ENCODE measurements at regions not wholly inside any gene's neighbourhood (a gene's known extent, or its start where the extent isn't known, plus 50 kb on each side); places are given as distances from the start of the nearest gene placed in this dataset.

- ChIA-PET CTCF (interaction anchor here (0.6 kb wide), 1 partner anchor 1453 kb away, joined by 3 read pairs; no protein-coding TSS in a partner anchor), POLR2A (ENCODE audit: unreplicated experiment) (no interaction called here)
- Histone ChIP-seq H4K20me1 (ENCODE audit: insufficient read depth, low read length) (no peaks in the 10 kb centered on the region), H3K36me3 (ENCODE audit: control insufficient read depth, insufficient read depth, low read length) (no peaks in the 10 kb centered on the region), H3K23ac (ENCODE audit: low read depth, low read length) (no peak overlapping the region), H3K18ac (ENCODE audit: low read depth, low read length) (no peak overlapping the region), H2BK120ac (ENCODE audit: low read depth, low read length) (no peak overlapping the region), H3K4ac (ENCODE audit: low read depth, low read length) (no peak overlapping the region), H4K91ac (ENCODE audit: insufficient read depth, low read depth, low read length) (no peak overlapping the region), H3K4me2 (ENCODE audit: low read depth, low read length) (no peak overlapping the region), H3K9me3 (ENCODE audit: control insufficient read depth, insufficient read depth, low read length) (no peaks in the 10 kb centered on the region), H3K27me3 (ENCODE audit: control insufficient read depth, insufficient read depth, low read length) (no peaks in the 10 kb centered on the region), H3K56ac (ENCODE audit: extremely low read depth, insufficient read depth, low read length) (no peak overlapping the region), H3K9ac (ENCODE audit: low read depth, low read length) (no peak overlapping the region), H3K9me1 (ENCODE audit: insufficient read depth, low read length) (no peaks in the 10 kb centered on the region), H2BK5ac (ENCODE audit: low read depth, low read length, poor library complexity, severe bottlenecking) (no peak overlapping the region), H4K8ac (ENCODE audit: low read depth in 2 of 2, low read length in 2 of 2) (no peak overlapping the region), H2AFZ (replicated peaks; ENCODE audit: low read length, poor library complexity) (no peak overlapping the region), H2AK9ac (replicated peaks; ENCODE audit: low read depth, low read length, poor library complexity) (no peak overlapping the region), H3K4me1 (ENCODE audit: control insufficient read depth, insufficient read depth, low read length) (no peaks in the 10 kb centered on the region), H2BK20ac (ENCODE audit: low read depth, low read length) (no peak overlapping the region), H3K4me3 (ENCODE audit: insufficient read depth, low read depth, low read length) (no peak overlapping the region), H2AK5ac (ENCODE audit: low read depth, low read length) (no peak overlapping the region), H3K14ac (replicated peaks; ENCODE audit: low read depth, low read length) (no peak overlapping the region), H2BK15ac (ENCODE audit: low read depth, low read length) (no peak overlapping the region), H4K5ac (ENCODE audit: low read depth, low read length) (no peak overlapping the region), H3K27ac (ENCODE audit: insufficient read depth, low read length) (no peak overlapping the region), H3K79me1 (ENCODE audit: low read depth in 1 of 2, low read length in 2 of 2) (no peaks in the 10 kb centered on the region)
- DNase-seq, result no peak
- TF ChIP-seq NFE2L2 (IDR thresholded peaks at IDR 0.05; ENCODE audit: low read depth, low read length), result no peak
- no peak for TF ChIP-seq SMC3 (IDR thresholded peaks at IDR 0.05; ENCODE audit: low read depth, low read length)
- no peak for TF ChIP-seq CHD1 (IDR thresholded peaks at IDR 0.05; ENCODE audit: low read depth, low read length)
- no peak for TF ChIP-seq RAD21 (IDR thresholded peaks at IDR 0.05; ENCODE audit: low read length)
- no peak for TF ChIP-seq USF2 (IDR thresholded peaks at IDR 0.05; ENCODE audit: low read depth, low read length)
- no peak for TF ChIP-seq BHLHE40 (IDR thresholded peaks at IDR 0.05; ENCODE audit: low read depth, low read length)
- TF ChIP-seq MXI1 (IDR thresholded peaks at IDR 0.05; ENCODE audit: borderline replicate concordance, low read depth, low read length), result no peak
- no peak for TF ChIP-seq FOS (IDR thresholded peaks at IDR 0.05; ENCODE audit: low read depth, low read length)
- no peak for TF ChIP-seq CTCF (conservative IDR thresholded peaks at IDR 0.05; ENCODE audit: low read depth, low read length)
- no peak for TF ChIP-seq RCOR1 (IDR thresholded peaks at IDR 0.05; ENCODE audit: insufficient replicate concordance, low read length)
- TF ChIP-seq MAFK (IDR thresholded peaks at IDR 0.05; ENCODE audit: low read depth, low read length), result no peak
- TF ChIP-seq CEBPB (IDR thresholded peaks at IDR 0.05; ENCODE audit: low read depth, low read length), result no peak
- TF ChIP-seq RFX5 (IDR thresholded peaks at IDR 0.05; ENCODE audit: low read depth, low read length), result no peak
- no peak for TF ChIP-seq ELK1 (IDR thresholded peaks at IDR 0.05; ENCODE audit: borderline replicate concordance, low read depth, low read length)
- TF ChIP-seq MAZ (IDR thresholded peaks at IDR 0.05; ENCODE audit: borderline replicate concordance, low read depth, low read length), result no peak
- no peak for TF ChIP-seq POLR2A (IDR thresholded peaks at IDR 0.05; ENCODE audit: low read depth, low read length)
- BruUV-seq (replicated peaks), result no TSS peak
- intact Hi-C loops (cut with micrococcal nuclease) (no loop called here), dilution Hi-C loops (cut with HindIII; ENCODE audit: low sequenced_read_pairs, unreplicated experiment) (no loop called here), in situ Hi-C loops (cut with MboI; ENCODE audit: low sequenced_read_pairs) (no loop called here)
- no peak for ATAC-seq (ENCODE audit: low read depth)
Observed at GRCh38 chr4:179007755-179008154, 1565.5 kb upstream of the AGA start.

Data from IMR-90 (cell line).